ENCODE measurements at regions not wholly inside any gene's neighbourhood (a gene's known extent, or its start where the extent isn't known, plus 50 kb on each side); places are given as distances from the start of the nearest gene placed in this dataset.
"Not testable (repeated sequence)": the region's sequence is repeated elsewhere in the genome, so short reads cannot be mapped to it uniquely, and the experiment has no call there.

- DNase-seq (ENCODE audit: low spot score): no peak
Measured at GRCh38 chr3:106097817-106098435, 229.1 kb upstream of the CBLB start.

GRCh38 chr3:106103383-106103782, 234.6 kb upstream of the CBLB start:
- no peaks in the 10 kb centered on the region for H3K4me1 Mint-ChIP-seq (ENCODE audit: low read depth)
- peaks cover 16% of the 10 kb centered on the region for H3K36me3 Mint-ChIP-seq (ENCODE audit: low read depth)
- no peak for TF ChIP-seq CTCF (IDR thresholded peaks at IDR 0.05)
- H3K27me3 Mint-ChIP-seq (ENCODE audit: low read depth): no peaks in the 10 kb centered on the region
- no peak for DNase-seq (ENCODE audit: low spot score)
- H3K27ac Mint-ChIP-seq (ENCODE audit: unreplicated experiment): no peak overlapping the region
- H3K9me3 Mint-ChIP-seq (ENCODE audit: low read depth): peaks cover 28% of the 10 kb centered on the region
- H3K4me3 Mint-ChIP-seq (ENCODE audit: unreplicated experiment): no peak overlapping the region

More at GRCh38 chr3:106097817-106098435, 229.1 kb upstream of the CBLB start:
- no peak overlapping the region for H3K4me3 Mint-ChIP-seq (ENCODE audit: unreplicated experiment)
- H3K27me3 Mint-ChIP-seq (ENCODE audit: low read depth): no peaks in the 10 kb centered on the region
- peaks cover 10% of the 10 kb centered on the region for H3K4me1 Mint-ChIP-seq (ENCODE audit: low read depth)
- peaks cover 13% of the 10 kb centered on the region for H3K36me3 Mint-ChIP-seq (ENCODE audit: low read depth)
- TF ChIP-seq CTCF (IDR thresholded peaks at IDR 0.05): no peak
- H3K9me3 Mint-ChIP-seq (ENCODE audit: low read depth): peaks cover 23% of the 10 kb centered on the region
- no peak overlapping the region for H3K27ac Mint-ChIP-seq (ENCODE audit: unreplicated experiment)

- no peak overlapping the region for H3K27ac Mint-ChIP-seq (ENCODE audit: unreplicated experiment)
- TF ChIP-seq CTCF (IDR thresholded peaks at IDR 0.05): no peak
- H3K4me1 Mint-ChIP-seq (ENCODE audit: low read depth): no peaks in the 10 kb centered on the region
- H3K4me3 Mint-ChIP-seq (ENCODE audit: unreplicated experiment): no peak overlapping the region
- H3K9me3 Mint-ChIP-seq (ENCODE audit: low read depth): peaks cover 28% of the 10 kb centered on the region
- no peaks in the 10 kb centered on the region for H3K27me3 Mint-ChIP-seq (ENCODE audit: low read depth)
- H3K36me3 Mint-ChIP-seq (ENCODE audit: low read depth): peaks cover 16% of the 10 kb centered on the region
- DNase-seq (ENCODE audit: low spot score): no peak
Measured at GRCh38 chr3:106104078-106104477, 235.3 kb upstream of the CBLB start.

- no peak for TF ChIP-seq CTCF (IDR thresholded peaks at IDR 0.05)
- H3K27ac Mint-ChIP-seq (ENCODE audit: unreplicated experiment): no peak overlapping the region
- H3K27me3 Mint-ChIP-seq (ENCODE audit: low read depth): no peaks in the 10 kb centered on the region
- no peaks in the 10 kb centered on the region for H3K4me1 Mint-ChIP-seq (ENCODE audit: low read depth)
- no peaks in the 10 kb centered on the region for H3K36me3 Mint-ChIP-seq (ENCODE audit: low read depth)
- no peak for DNase-seq (ENCODE audit: low spot score)
- H3K9me3 Mint-ChIP-seq (ENCODE audit: low read depth): no peaks in the 10 kb centered on the region
- no peak overlapping the region for H3K4me3 Mint-ChIP-seq (ENCODE audit: unreplicated experiment)
Measured at GRCh38 chr3:106108925-106109324, 240.1 kb upstream of the CBLB start.

GRCh38 chr3:106112561-106112960, 243.7 kb upstream of the CBLB start:
- H3K4me1 Mint-ChIP-seq (ENCODE audit: low read depth); DNase-seq (ENCODE audit: low spot score); H3K4me3 Mint-ChIP-seq (ENCODE audit: unreplicated experiment); H3K9me3 Mint-ChIP-seq (ENCODE audit: low read depth); H3K27me3 Mint-ChIP-seq (ENCODE audit: low read depth); H3K36me3 Mint-ChIP-seq (ENCODE audit: low read depth); H3K27ac Mint-ChIP-seq (ENCODE audit: unreplicated experiment): not testable (repeated sequence)

GRCh38 chr3:106113747-106114146, 244.9 kb upstream of the CBLB start:
- Mint-ChIP-seq H3K4me3 (ENCODE audit: unreplicated experiment) (no peak overlapping the region), H3K27ac (ENCODE audit: unreplicated experiment) (no peak overlapping the region), H3K4me1 (ENCODE audit: low read depth) (peaks cover 4% of the 10 kb centered on the region), H3K9me3 (ENCODE audit: low read depth) (no peaks in the 10 kb centered on the region), H3K27me3 (ENCODE audit: low read depth) (no peaks in the 10 kb centered on the region), H3K36me3 (ENCODE audit: low read depth) (no peaks in the 10 kb centered on the region)
- TF ChIP-seq CTCF (IDR thresholded peaks at IDR 0.05): no peak
- no peak for DNase-seq (ENCODE audit: low spot score)

Measured in chondrocyte (in vitro differentiated cells).